H54 (cell line): ENCODE measurements at regions not wholly inside any gene's neighbourhood (a gene's known extent, or its start where the extent isn't known, plus 50 kb on each side); places are given as distances from the start of the nearest gene placed in this dataset.

Experiments used
- DNase-seq: peaks from one replicate; pipeline ENCODE4 v3.0.0; 2011; ENCODE audit warnings: low spot score, mixed read lengths; ENCODE audit not compliant: insufficient read length
- FAIRE-seq: peaks from 3 replicates; lab custom pipeline; 2011; peaks lifted over from hg19 to GRCh38; lab: Jason Lieb, UNC
- POLR2A ChIP-seq: IDR thresholded peaks from 2 replicates; pipeline ENCODE4 v1.6.1; 2011; ENCODE audit warnings: low read depth, mild to moderate bottlenecking, low read length

- no peak for TF ChIP-seq POLR2A
- DNase-seq, result no peak
- FAIRE-seq, result no peak
Measured at GRCh38 chr4:98746530-98746929, 88.1 kb upstream of the TSPAN5 start.

- no peak for FAIRE-seq
- TF ChIP-seq POLR2A, result no peak
- DNase-seq, result no peak
Measured at GRCh38 chr4:98745366-98745765, 87.0 kb upstream of the TSPAN5 start.

GRCh38 chr4:98744372-98745150 lies 86.2 kb upstream of the TSPAN5 start:
- TF ChIP-seq POLR2A, result no peak
- no peak for FAIRE-seq
- no peak for DNase-seq

- TF ChIP-seq POLR2A, result no peak
- DNase-seq (no peak), FAIRE-seq (no peak)
Measured at GRCh38 chr4:98741952-98742351, 83.5 kb upstream of the TSPAN5 start.

DNA sequence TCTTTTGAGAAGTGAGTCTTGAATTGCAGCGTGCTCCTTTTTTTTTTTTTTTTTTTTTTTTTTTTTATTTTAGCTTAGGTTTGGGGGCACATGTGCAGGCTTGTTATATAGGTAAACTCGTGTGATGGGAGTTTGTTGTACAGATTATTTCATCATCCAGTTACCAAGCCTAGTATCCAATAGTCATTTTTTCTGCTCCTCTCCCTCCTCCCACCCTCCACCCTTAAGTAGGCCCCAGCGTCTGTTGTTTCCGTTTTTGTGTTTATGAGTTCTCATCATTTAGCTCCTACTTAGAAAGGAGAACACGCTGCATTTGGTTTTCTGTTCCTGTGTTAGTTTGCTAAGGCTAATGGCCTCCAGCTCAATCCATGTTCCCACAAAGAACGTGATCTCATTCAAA lies 81.3 kb upstream of the TSPAN5 start:
- FAIRE-seq (no peak), DNase-seq (no peak)
- TF ChIP-seq POLR2A, result no peak

- no peak for FAIRE-seq
- no peak for TF ChIP-seq POLR2A
- no peak for DNase-seq
Measured at GRCh38 chr4:98733601-98734000, 75.2 kb upstream of the TSPAN5 start.

DNA sequence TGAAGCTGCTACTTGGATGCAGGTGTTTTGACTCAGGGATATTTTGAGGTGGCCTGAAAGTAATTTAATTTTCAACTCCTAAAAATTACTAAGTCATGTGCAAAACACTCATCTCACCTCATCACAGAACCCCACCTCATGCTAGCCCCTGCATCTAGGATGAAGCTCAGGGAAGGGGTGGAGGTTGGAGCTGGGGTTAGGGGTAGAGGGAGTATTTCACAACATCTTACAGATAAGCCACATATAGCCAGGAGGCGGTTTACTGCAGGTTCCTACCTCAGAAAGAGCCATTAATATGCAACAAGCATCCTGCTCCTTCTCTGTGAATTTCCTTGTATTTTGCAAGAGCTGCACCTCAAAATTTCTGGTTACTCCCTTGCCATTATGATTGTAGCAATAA lies 70.5 kb upstream of the TSPAN5 start:
- no peak for FAIRE-seq
- TF ChIP-seq POLR2A, result no peak
- DNase-seq, result no peak

- TF ChIP-seq POLR2A, result no peak
- DNase-seq (no peak), FAIRE-seq (peak; percentile 11)
Measured at GRCh38 chr4:98728433-98728832, 70.0 kb upstream of the TSPAN5 start.

GRCh38 chr4:98722000-98722399 lies 63.6 kb upstream of the TSPAN5 start:
- no peak for TF ChIP-seq POLR2A
- FAIRE-seq (no peak), DNase-seq (no peak)

GRCh38 chr4:98720871-98721480 lies 62.6 kb upstream of the TSPAN5 start:
- no peak for TF ChIP-seq POLR2A
- FAIRE-seq (no peak), DNase-seq (no peak)

- TF ChIP-seq POLR2A, result no peak
- DNase-seq (no peak), FAIRE-seq (no peak)
Measured at GRCh38 chr4:98716796-98717195, 58.4 kb upstream of the TSPAN5 start.

GRCh38 chr4:98712607-98713006 lies 54.2 kb upstream of the TSPAN5 start:
- no peak for TF ChIP-seq POLR2A
- DNase-seq, result no peak
- no peak for FAIRE-seq

DNA sequence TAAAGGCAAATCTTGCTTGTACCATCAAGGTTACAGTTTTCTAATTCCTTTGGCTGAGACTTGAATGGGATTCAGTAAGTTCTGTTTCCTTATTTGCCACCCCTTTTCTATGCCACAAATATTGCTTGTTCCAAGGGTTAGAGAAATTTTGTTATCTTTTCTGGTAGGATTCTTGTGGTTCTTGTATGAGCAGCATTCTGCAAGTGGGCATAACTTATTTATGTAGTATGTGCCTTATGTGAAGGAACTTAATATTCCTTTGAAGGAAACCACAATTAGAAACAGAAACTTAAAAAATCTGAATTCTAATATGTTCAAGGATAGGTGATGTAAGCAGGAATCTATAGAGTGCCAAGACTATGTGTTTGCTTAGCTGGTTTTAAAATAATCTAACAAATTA lies 53.1 kb upstream of the TSPAN5 start:
- no peak for TF ChIP-seq POLR2A
- no peak for DNase-seq
- no peak for FAIRE-seq

- TF ChIP-seq POLR2A, result no peak
- DNase-seq (no peak), FAIRE-seq (no peak)
Measured at GRCh38 chr4:98710831-98711230, 52.4 kb upstream of the TSPAN5 start.
